B cell (primary cell): ENCODE measurements at regions not wholly inside any gene's neighbourhood (a gene's known extent, or its start where the extent isn't known, plus 50 kb on each side); places are given as distances from the start of the nearest gene placed in this dataset.
"Not testable (repeated sequence)": the region's sequence is repeated elsewhere in the genome, so short reads cannot be mapped to it uniquely, and the experiment has no call there.

Source experiments
- EZH2 ChIP-seq: IDR thresholded peaks from 2 replicates; pipeline ENCODE4 v1.6.1; 2012; ENCODE audit warnings: borderline replicate concordance, low read depth, mild to moderate bottlenecking, moderate library complexity, low read length; ENCODE audit not compliant: insufficient read depth, poor library complexity, severe bottlenecking
- TF ChIP-seq, protein P1 (sequence below): fragments of 200-600 bp; IDR thresholded peaks from one replicate; pipeline ENCODE4 v1.8.0; 2022; ENCODE audit warnings: antibody characterized with exemption, mild to moderate bottlenecking

DNA sequence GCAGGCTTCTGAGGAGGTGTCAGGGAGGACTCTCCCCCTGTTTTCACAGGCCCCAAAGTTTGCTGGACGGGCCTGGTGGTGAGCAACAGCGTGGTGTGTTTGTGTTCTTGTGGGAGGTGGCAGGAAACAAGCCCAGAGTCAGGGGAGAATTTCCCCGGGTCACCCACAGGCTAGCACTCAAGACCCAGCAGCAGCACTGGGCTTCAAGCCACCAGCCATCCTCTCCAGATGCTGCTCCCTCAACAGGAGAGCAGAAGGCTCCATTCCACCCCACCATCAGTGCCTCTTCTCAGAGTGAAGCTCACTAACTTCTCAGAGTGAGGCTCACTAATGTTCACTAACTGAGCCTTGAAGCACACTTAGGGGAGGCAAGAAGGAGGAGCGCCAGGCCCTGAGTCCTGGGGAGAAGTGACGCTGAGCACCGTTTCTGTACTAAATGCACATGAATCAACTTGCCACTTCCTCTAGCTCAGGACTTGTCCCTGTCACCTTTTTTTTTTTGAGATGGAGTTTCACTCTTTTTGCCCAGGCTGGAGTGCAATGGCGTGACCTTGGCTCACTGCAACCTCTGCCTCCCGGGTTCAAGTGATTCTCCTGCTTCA, 182.2 kb downstream of the NRN1 start:
- TF ChIP-seq, protein P1, sequence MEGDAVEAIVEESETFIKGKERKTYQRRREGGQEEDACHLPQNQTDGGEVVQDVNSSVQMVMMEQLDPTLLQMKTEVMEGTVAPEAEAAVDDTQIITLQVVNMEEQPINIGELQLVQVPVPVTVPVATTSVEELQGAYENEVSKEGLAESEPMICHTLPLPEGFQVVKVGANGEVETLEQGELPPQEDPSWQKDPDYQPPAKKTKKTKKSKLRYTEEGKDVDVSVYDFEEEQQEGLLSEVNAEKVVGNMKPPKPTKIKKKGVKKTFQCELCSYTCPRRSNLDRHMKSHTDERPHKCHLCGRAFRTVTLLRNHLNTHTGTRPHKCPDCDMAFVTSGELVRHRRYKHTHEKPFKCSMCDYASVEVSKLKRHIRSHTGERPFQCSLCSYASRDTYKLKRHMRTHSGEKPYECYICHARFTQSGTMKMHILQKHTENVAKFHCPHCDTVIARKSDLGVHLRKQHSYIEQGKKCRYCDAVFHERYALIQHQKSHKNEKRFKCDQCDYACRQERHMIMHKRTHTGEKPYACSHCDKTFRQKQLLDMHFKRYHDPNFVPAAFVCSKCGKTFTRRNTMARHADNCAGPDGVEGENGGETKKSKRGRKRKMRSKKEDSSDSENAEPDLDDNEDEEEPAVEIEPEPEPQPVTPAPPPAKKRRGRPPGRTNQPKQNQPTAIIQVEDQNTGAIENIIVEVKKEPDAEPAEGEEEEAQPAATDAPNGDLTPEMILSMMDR = not testable (repeated sequence)
- TF ChIP-seq EZH2 = not testable (repeated sequence)
